ENCODE measurements at regions not wholly inside any gene's neighbourhood (a gene's known extent, or its start where the extent isn't known, plus 50 kb on each side); places are given as distances from the start of the nearest gene placed in this dataset.

DNA sequence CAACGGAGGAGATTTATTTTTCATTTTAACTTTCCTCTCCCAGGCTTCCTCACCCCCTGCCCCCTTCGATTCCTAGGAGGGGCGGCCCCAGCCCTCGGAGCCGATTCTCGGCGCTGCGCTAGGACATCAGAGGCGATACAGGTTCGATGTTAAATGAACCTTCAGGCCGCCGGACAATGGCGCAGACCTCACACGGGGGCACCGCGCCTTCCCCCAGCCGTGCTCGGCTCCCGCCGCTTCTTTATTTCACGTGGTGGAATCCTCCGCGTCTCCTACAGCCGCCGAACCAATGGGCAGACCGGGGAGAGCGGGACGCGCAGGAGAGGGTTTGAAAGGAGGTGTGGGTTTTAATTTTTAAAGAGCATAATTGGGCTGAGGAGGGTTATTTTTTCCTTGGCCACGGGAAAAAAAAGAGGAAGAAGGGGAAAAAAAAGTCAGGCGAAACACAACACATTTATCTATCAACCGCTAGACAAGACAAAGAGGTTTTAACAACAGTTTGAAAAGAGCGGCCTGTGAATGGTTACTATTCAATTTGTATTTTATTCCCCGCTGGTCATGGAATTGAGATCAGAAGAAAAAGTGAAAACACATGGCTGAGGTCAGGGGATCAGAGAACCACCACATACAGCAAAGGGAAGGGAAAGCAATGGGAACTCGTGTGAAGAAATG lies 126.8 kb downstream of the TMEM174 start:
- no peak for DNase-seq (ENCODE audit: low spot score)
- intact Hi-C loops (cut with micrococcal nuclease; ENCODE audit: unreplicated experiment): no loop called here
- no peak overlapping the region for H3K27ac ChIP-seq (ENCODE audit: low read depth, low read length, poor library complexity, severe bottlenecking)
- CTCF ChIA-PET: no interaction called here
- no peaks in the 10 kb centered on the region for H3K36me3 ChIP-seq (ENCODE audit: insufficient read depth, low read length, poor library complexity, severe bottlenecking)
- TF ChIP-seq CTCF (conservative IDR thresholded peaks at IDR 0.05; ENCODE audit: low read depth, low read length) (no peak), EZH2 (IDR thresholded peaks at IDR 0.05; ENCODE audit: borderline replicate concordance, low read depth, low read length, poor library complexity, severe bottlenecking) (no peak)
- no peaks in the 10 kb centered on the region for H3K4me1 ChIP-seq (ENCODE audit: insufficient read depth, low read length, poor library complexity, severe bottlenecking)
- POLR2A ChIA-PET (ENCODE audit: low non-redundant PET): no interaction called here
- H3K4me3 ChIP-seq (ENCODE audit: low read depth, low read length, poor library complexity, severe bottlenecking): no peak overlapping the region
- no peaks in the 10 kb centered on the region for H3K9me3 ChIP-seq (ENCODE audit: low read depth, low read length, poor library complexity, severe bottlenecking)
- H3K27me3 ChIP-seq (replicated peaks; ENCODE audit: insufficient read depth, low read depth, low read length, poor library complexity): peaks cover 56% of the 10 kb centered on the region
- BruUV-seq (replicated peaks): no TSS peak

DNA sequence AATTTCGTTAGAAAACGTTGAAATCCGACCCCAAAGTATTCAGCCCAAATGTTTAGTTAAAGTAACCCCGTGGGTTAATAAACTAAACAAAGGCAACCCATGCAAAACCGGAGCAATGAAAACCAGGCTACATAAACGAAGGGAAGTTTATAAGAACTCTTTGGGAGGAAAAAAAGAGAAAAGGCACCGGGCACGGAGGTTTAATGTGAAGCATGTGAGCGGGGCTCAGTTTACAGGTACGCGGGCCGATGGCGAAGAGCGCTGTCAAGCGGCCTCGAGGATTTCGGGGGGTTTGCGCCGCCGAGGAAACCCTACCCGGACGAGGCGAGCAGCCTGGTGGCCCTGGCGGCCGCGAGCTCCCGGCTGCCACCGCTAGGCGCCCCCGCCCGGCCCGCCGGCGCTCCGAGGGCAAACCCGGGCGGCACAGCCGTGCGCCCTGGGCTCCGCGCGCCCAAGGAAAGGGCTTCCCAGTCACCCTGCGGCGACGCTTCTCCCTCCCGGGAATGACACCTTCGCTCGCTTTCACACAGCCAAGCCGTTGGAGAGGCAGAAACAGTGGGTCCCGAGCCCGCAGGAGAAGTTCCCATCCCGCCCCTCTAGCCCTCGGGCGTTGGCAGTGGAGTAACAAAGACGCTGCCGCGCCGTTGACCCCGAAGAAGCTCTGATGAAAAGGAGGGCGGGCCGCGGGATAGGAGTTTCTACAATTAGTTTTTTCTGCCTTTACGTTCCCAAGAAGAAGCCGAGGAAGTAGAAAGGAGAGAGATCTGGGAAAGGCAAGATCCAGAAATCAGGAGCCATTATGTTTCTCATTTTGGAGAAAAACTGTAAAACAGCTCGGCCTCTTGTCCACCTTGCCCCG lies 126.0 kb downstream of the TMEM174 start:
- intact Hi-C loops (cut with micrococcal nuclease; ENCODE audit: unreplicated experiment): no loop called here
- peak overlapping the region; percentile 16 for H3K4me3 ChIP-seq (ENCODE audit: low read depth, low read length, poor library complexity, severe bottlenecking)
- no peak overlapping the region for H3K27ac ChIP-seq (ENCODE audit: low read depth, low read length, poor library complexity, severe bottlenecking)
- H3K4me1 ChIP-seq (ENCODE audit: insufficient read depth, low read length, poor library complexity, severe bottlenecking): no peaks in the 10 kb centered on the region
- H3K9me3 ChIP-seq (ENCODE audit: low read depth, low read length, poor library complexity, severe bottlenecking): no peaks in the 10 kb centered on the region
- POLR2A ChIA-PET (ENCODE audit: low non-redundant PET): no interaction called here
- H3K27me3 ChIP-seq (replicated peaks; ENCODE audit: insufficient read depth, low read depth, low read length, poor library complexity): peaks cover 56% of the 10 kb centered on the region
- DNase-seq (ENCODE audit: low spot score): peak; percentile 34
- no TSS peak for BruUV-seq (replicated peaks)
- CTCF ChIA-PET: no interaction called here
- no peaks in the 10 kb centered on the region for H3K36me3 ChIP-seq (ENCODE audit: insufficient read depth, low read length, poor library complexity, severe bottlenecking)
- TF ChIP-seq CTCF (conservative IDR thresholded peaks at IDR 0.05; ENCODE audit: low read depth, low read length): no peak
- peak; percentile 77 for TF ChIP-seq EZH2 (IDR thresholded peaks at IDR 0.05; ENCODE audit: borderline replicate concordance, low read depth, low read length, poor library complexity, severe bottlenecking)

GRCh38 chr5:73298251-73298771 lies 125.3 kb downstream of the TMEM174 start:
- ChIA-PET POLR2A (ENCODE audit: low non-redundant PET) (no interaction called here), CTCF (no interaction called here)
- TF ChIP-seq CTCF (conservative IDR thresholded peaks at IDR 0.05; ENCODE audit: low read depth, low read length): no peak
- no peak for TF ChIP-seq EZH2 (IDR thresholded peaks at IDR 0.05; ENCODE audit: borderline replicate concordance, low read depth, low read length, poor library complexity, severe bottlenecking)
- intact Hi-C loops (cut with micrococcal nuclease; ENCODE audit: unreplicated experiment): no loop called here
- Histone ChIP-seq H3K36me3 (ENCODE audit: insufficient read depth, low read length, poor library complexity, severe bottlenecking) (no peaks in the 10 kb centered on the region), H3K27me3 (replicated peaks; ENCODE audit: insufficient read depth, low read depth, low read length, poor library complexity) (peaks cover 56% of the 10 kb centered on the region), H3K27ac (ENCODE audit: low read depth, low read length, poor library complexity, severe bottlenecking) (no peak overlapping the region), H3K9me3 (ENCODE audit: low read depth, low read length, poor library complexity, severe bottlenecking) (no peaks in the 10 kb centered on the region), H3K4me3 (ENCODE audit: low read depth, low read length, poor library complexity, severe bottlenecking) (peak overlapping the region; percentile 16), H3K4me1 (ENCODE audit: insufficient read depth, low read length, poor library complexity, severe bottlenecking) (no peaks in the 10 kb centered on the region)
- no peak for DNase-seq (ENCODE audit: low spot score)
- BruUV-seq (replicated peaks): no TSS peak

Data from A673 (cell line).